ENCODE measurements at regions not wholly inside any gene's neighbourhood (a gene's known extent, or its start where the extent isn't known, plus 50 kb on each side); places are given as distances from the start of the nearest gene placed in this dataset.

- Histone ChIP-seq H3K4me1 (ENCODE audit: insufficient read depth, low read length, poor library complexity, severe bottlenecking) (no peaks in the 10 kb centered on the region), H3K36me3 (ENCODE audit: insufficient read depth, low read length) (no peaks in the 10 kb centered on the region), H3F3A (ENCODE audit: low read depth) (no peaks in the 10 kb centered on the region), H3K9me2 (replicated peaks; ENCODE audit: low read depth, low read length) (no peaks in the 10 kb centered on the region), H3K27me3 (ENCODE audit: insufficient read depth, low read length, poor library complexity, severe bottlenecking) (no peaks in the 10 kb centered on the region), H3K4me2 (ENCODE audit: low read depth, low read length, poor library complexity, severe bottlenecking) (no peak overlapping the region), H3K9me3 (ENCODE audit: insufficient read depth, low read depth, low read length) (no peaks in the 10 kb centered on the region), H3K79me2 (ENCODE audit: insufficient read depth, low read length) (no peaks in the 10 kb centered on the region), H3K9ac (ENCODE audit: low read depth, low read length, poor library complexity, severe bottlenecking) (no peak overlapping the region), H3K4me3 (ENCODE audit: low read length, poor library complexity, severe bottlenecking) (no peak overlapping the region), H4K20me1 (ENCODE audit: insufficient read depth, low read length, poor library complexity, severe bottlenecking) (no peaks in the 10 kb centered on the region), H2AFZ (ENCODE audit: low read length) (no peak overlapping the region)
- no peak for TF ChIP-seq CTCF (conservative IDR thresholded peaks at IDR 0.05; ENCODE audit: low read length)
- TF ChIP-seq EZH2phosphoT487 (IDR thresholded peaks at IDR 0.05; ENCODE audit: borderline replicate concordance): no peak
Measured at GRCh38 chr20:57804470-57805250, 94.8 kb upstream of the PMEPA1 start.

DNA sequence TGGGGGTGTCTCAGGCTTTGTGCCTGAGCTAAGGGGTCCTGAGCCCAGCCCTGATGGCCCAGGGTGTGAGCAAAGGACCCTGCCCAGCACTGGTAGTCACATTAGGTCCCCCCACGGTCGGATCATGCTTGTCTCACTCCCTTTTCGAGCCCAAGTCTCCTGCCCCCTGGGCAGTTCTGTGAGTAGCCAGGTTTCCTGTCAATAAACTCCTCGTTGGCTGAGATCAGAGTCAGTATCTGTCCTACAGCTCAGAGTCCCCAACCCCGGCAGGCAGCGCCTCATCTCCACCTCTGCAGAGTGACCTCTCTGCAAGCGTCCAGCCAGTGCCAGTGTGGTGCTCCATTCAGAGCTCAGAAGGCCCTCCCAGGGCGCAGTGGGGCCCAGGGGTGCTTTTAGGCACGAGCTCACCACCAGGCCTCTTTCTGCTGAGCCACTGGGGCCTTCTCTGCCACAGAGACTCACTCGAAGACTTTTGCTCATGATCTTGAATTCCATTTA is 93.7 kb upstream of the PMEPA1 start:
- Histone ChIP-seq H3K9me2 (replicated peaks; ENCODE audit: low read depth, low read length) (no peaks in the 10 kb centered on the region), H3F3A (ENCODE audit: low read depth) (no peaks in the 10 kb centered on the region), H3K79me2 (ENCODE audit: insufficient read depth, low read length) (no peaks in the 10 kb centered on the region), H3K9me3 (ENCODE audit: insufficient read depth, low read depth, low read length) (no peaks in the 10 kb centered on the region), H3K4me1 (ENCODE audit: insufficient read depth, low read length, poor library complexity, severe bottlenecking) (no peaks in the 10 kb centered on the region), H3K4me3 (ENCODE audit: low read length, poor library complexity, severe bottlenecking) (no peak overlapping the region), H3K36me3 (ENCODE audit: insufficient read depth, low read length) (no peaks in the 10 kb centered on the region), H3K9ac (ENCODE audit: low read depth, low read length, poor library complexity, severe bottlenecking) (no peak overlapping the region), H3K27me3 (ENCODE audit: insufficient read depth, low read length, poor library complexity, severe bottlenecking) (no peaks in the 10 kb centered on the region), H3K4me2 (ENCODE audit: low read depth, low read length, poor library complexity, severe bottlenecking) (no peak overlapping the region), H2AFZ (ENCODE audit: low read length) (no peak overlapping the region), H4K20me1 (ENCODE audit: insufficient read depth, low read length, poor library complexity, severe bottlenecking) (no peaks in the 10 kb centered on the region)
- no peak for TF ChIP-seq CTCF (conservative IDR thresholded peaks at IDR 0.05; ENCODE audit: low read length)

DNA sequence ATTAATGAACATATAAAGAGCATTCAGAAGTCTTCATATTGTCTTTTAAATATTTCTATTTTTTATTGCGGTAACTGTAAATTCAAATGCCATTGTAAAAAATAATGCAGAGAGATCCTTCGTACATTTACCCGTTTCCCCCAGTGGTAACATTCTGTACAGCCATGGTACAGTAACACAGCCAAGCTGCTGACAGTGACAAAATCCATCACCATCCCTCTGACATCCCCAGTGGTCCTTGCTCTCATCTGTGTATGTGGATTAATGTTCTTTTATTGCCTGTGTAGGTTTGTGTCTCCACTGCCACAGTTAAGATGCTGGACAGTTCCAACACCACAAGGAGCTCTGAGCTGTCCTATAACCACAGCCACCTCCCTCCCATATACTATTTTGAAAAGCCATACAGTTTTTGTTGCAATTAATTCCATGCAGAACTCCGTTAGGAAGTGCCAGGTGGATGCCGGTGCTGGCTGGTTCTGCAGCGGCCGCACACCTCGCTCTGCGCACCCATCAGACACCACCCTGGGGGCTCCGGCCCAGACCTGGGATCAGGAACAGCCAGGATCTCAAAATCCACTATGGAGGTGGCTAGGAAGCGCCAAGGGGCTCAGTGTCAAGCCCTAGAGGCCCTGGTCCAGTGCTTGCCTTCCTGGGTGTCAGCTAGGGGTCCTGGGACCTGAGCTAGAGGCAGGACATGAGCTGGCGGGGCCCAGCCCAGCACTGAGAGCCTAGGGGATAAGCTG is 93.1 kb upstream of the PMEPA1 start:
- H3K4me2 ChIP-seq (ENCODE audit: low read depth, low read length, poor library complexity, severe bottlenecking): no peak overlapping the region
- H3K36me3 ChIP-seq (ENCODE audit: insufficient read depth, low read length): no peaks in the 10 kb centered on the region
- no peak overlapping the region for H3K9ac ChIP-seq (ENCODE audit: low read depth, low read length, poor library complexity, severe bottlenecking)
- H3K27me3 ChIP-seq (ENCODE audit: insufficient read depth, low read length, poor library complexity, severe bottlenecking): no peaks in the 10 kb centered on the region
- H2AFZ ChIP-seq (ENCODE audit: low read length): no peak overlapping the region
- H3K9me2 ChIP-seq (replicated peaks; ENCODE audit: low read depth, low read length): no peaks in the 10 kb centered on the region
- H4K20me1 ChIP-seq (ENCODE audit: insufficient read depth, low read length, poor library complexity, severe bottlenecking): no peaks in the 10 kb centered on the region
- H3K4me1 ChIP-seq (ENCODE audit: insufficient read depth, low read length, poor library complexity, severe bottlenecking): no peaks in the 10 kb centered on the region
- no peak for TF ChIP-seq CTCF (conservative IDR thresholded peaks at IDR 0.05; ENCODE audit: low read length)
- no peak for TF ChIP-seq EZH2phosphoT487 (IDR thresholded peaks at IDR 0.05; ENCODE audit: borderline replicate concordance)
- no peaks in the 10 kb centered on the region for H3K79me2 ChIP-seq (ENCODE audit: insufficient read depth, low read length)
- no peaks in the 10 kb centered on the region for H3K9me3 ChIP-seq (ENCODE audit: insufficient read depth, low read depth, low read length)
- no peak overlapping the region for H3K4me3 ChIP-seq (ENCODE audit: low read length, poor library complexity, severe bottlenecking)
- H3F3A ChIP-seq (ENCODE audit: low read depth): no peaks in the 10 kb centered on the region
